ENCODE measurements at regions not wholly inside any gene's neighbourhood (a gene's known extent, or its start where the extent isn't known, plus 50 kb on each side); places are given as distances from the start of the nearest gene placed in this dataset.
"Not testable (repeated sequence)": the region's sequence is repeated elsewhere in the genome, so short reads cannot be mapped to it uniquely, and the experiment has no call there.

- no peak overlapping the region for H3K27ac ChIP-seq
- ATAC-seq (no peak), DNase-seq (no peak)
- no peaks in the 10 kb centered on the region for H3K36me3 ChIP-seq
- H3K27me3 ChIP-seq = no peaks in the 10 kb centered on the region
- intact Hi-C loops (cut with DNase I; ENCODE audit: low total_unique reads) (no loop called here), in situ Hi-C loops (cut with MboI; ENCODE audit: low sequenced_read_pairs in 4 of 4) (no loop called here)
- TF ChIP-seq CTCF (IDR thresholded peaks at IDR 0.05 in 4 of 5, conservative IDR thresholded peaks at IDR 0.05 in 1 of 5) = no peak
- TF ChIP-seq POLR2A (IDR thresholded peaks at IDR 0.05) = no peak
- H3K4me3 ChIP-seq = no peak overlapping the region
- no peaks in the 10 kb centered on the region for H3K9me3 ChIP-seq
- H3K4me1 ChIP-seq = no peaks in the 10 kb centered on the region
These were observed 98.1 kb downstream of the CDC14C start for GRCh38 chr7:49022448-49022847.

GRCh38 chr7:49023345-49024328 is 99.3 kb downstream of the CDC14C start:
- no peaks in the 10 kb centered on the region for H3K36me3 ChIP-seq
- intact Hi-C loops (cut with DNase I; ENCODE audit: low total_unique reads) = no loop called here
- in situ Hi-C loops (cut with MboI; ENCODE audit: low sequenced_read_pairs in 4 of 4) = no loop called here
- DNase-seq (no peak), ATAC-seq (no peak)
- no peaks in the 10 kb centered on the region for H3K9me3 ChIP-seq
- no peak overlapping the region for H3K4me3 ChIP-seq
- H3K27ac ChIP-seq = no peak overlapping the region
- TF ChIP-seq CTCF (IDR thresholded peaks at IDR 0.05 in 4 of 5, conservative IDR thresholded peaks at IDR 0.05 in 1 of 5) (no peak), POLR2A (IDR thresholded peaks at IDR 0.05) (no peak)
- H3K4me1 ChIP-seq = no peaks in the 10 kb centered on the region
- no peaks in the 10 kb centered on the region for H3K27me3 ChIP-seq

- DNase-seq (no peak), ATAC-seq (no peak)
- Histone ChIP-seq H3K9me3 (no peaks in the 10 kb centered on the region), H3K27me3 (no peaks in the 10 kb centered on the region), H3K4me3 (no peak overlapping the region), H3K27ac (no peak overlapping the region), H3K36me3 (no peaks in the 10 kb centered on the region), H3K4me1 (no peaks in the 10 kb centered on the region)
- in situ Hi-C loops (cut with MboI; ENCODE audit: low sequenced_read_pairs in 4 of 4) = no loop called here
- TF ChIP-seq CTCF (IDR thresholded peaks at IDR 0.05 in 4 of 5, conservative IDR thresholded peaks at IDR 0.05 in 1 of 5) (no peak), POLR2A (IDR thresholded peaks at IDR 0.05) (no peak)
- intact Hi-C loops (cut with DNase I; ENCODE audit: low total_unique reads) = no loop called here
These were observed 105.9 kb downstream of the CDC14C start for GRCh38 chr7:49030221-49030620.

- H3K4me1 ChIP-seq; H3K27me3 ChIP-seq; DNase-seq; in situ Hi-C loops (cut with MboI; ENCODE audit: low sequenced_read_pairs in 4 of 4); H3K4me3 ChIP-seq; ATAC-seq; H3K9me3 ChIP-seq; H3K27ac ChIP-seq; intact Hi-C loops (cut with DNase I; ENCODE audit: low total_unique reads); H3K36me3 ChIP-seq: not testable (repeated sequence)
These were observed 108.8 kb downstream of the CDC14C start for GRCh38 chr7:49033140-49033539.

- ATAC-seq = no peak
- Histone ChIP-seq H3K27ac (no peak overlapping the region), H3K4me1 (no peaks in the 10 kb centered on the region), H3K9me3 (no peaks in the 10 kb centered on the region), H3K36me3 (no peaks in the 10 kb centered on the region), H3K27me3 (no peaks in the 10 kb centered on the region), H3K4me3 (no peak overlapping the region)
- in situ Hi-C loops (cut with MboI; ENCODE audit: low sequenced_read_pairs in 4 of 4) (no loop called here), intact Hi-C loops (cut with DNase I; ENCODE audit: low total_unique reads) (no loop called here)
- no peak for DNase-seq
- TF ChIP-seq CTCF (IDR thresholded peaks at IDR 0.05 in 4 of 5, conservative IDR thresholded peaks at IDR 0.05 in 1 of 5) = no peak
- no peak for TF ChIP-seq POLR2A (IDR thresholded peaks at IDR 0.05)
These were observed 113.2 kb downstream of the CDC14C start for GRCh38 chr7:49037346-49038210.
